Ascending aorta (tissue), 2 donors: ENCODE measurements at regions not wholly inside any gene's neighbourhood (a gene's known extent, or its start where the extent isn't known, plus 50 kb on each side); places are given as distances from the start of the nearest gene placed in this dataset.

Experiments used
- DNase-seq, 2 donors: peaks; one replicate each; pipeline ENCODE4 v3.0.0-alpha.2; 2019; ENCODE audit warnings: low spot score in 2 of 2
- H3K27ac ChIP-seq, 2 donors: fragments of 200-600 bp; sonication (generic); one replicate each; pipeline ENCODE4 v1.5.1; 2016 to 2017; ENCODE audit warnings: mild to moderate bottlenecking in 1 of 2
- H3K27me3 ChIP-seq: fragments of 200-600 bp; sonication (generic); one replicate; pipeline ENCODE4 v1.5.1; 2017
- H3K36me3 ChIP-seq, 2 donors: fragments of 200-600 bp; sonication (generic); one replicate each; pipeline ENCODE4 v1.5.1; 2016
- H3K4me1 ChIP-seq, 2 donors: fragments of 200-600 bp; sonication (generic); one replicate each; pipeline ENCODE4 v1.5.1; 2016 to 2017; ENCODE audit warnings: mild to moderate bottlenecking in 1 of 2
- H3K4me3 ChIP-seq, 2 donors: fragments of 200-600 bp; sonication (generic); one replicate each; pipeline ENCODE4 v1.5.1; 2016 to 2017; ENCODE audit warnings: mild to moderate bottlenecking in 1 of 2
- H3K9me3 ChIP-seq, 2 donors: fragments of 200-600 bp; sonication (generic); one replicate each; pipeline ENCODE4 v1.5.1; 2016
- CTCF ChIP-seq, 3 experiments: fragments of 200-600 bp in 2 of 3; fragments of 450-650 bp in 1 of 3; sonication (generic) in 2 of 3; IDR thresholded peaks; one replicate each; pipeline ENCODE4 v1.5.1; 2016 to 2019; ENCODE audit warnings: antibody characterized with exemption in 3 of 3, mild to moderate bottlenecking in 1 of 3, moderate library complexity in 1 of 3
- intact Hi-C: fragments of 100-400 bp; cut with DNase I; formaldehyde crosslinking; loops from one replicate; pipeline ENCODE4 v1.15.1; 2023

- Histone ChIP-seq H3K27ac (no peak overlapping the region), H3K36me3 (no peaks in the 10 kb centered on the region), H3K9me3 (no peaks in the 10 kb centered on the region), H3K4me1 (no peaks in the 10 kb centered on the region), H3K27me3 (no peaks in the 10 kb centered on the region), H3K4me3 (no peak overlapping the region)
- intact Hi-C loops = no loop called here
- DNase-seq = no peak
- no peak for TF ChIP-seq CTCF (IDR thresholded peaks at IDR 0.05)
Observed at GRCh38 chr3:83868909-83869567, 1089.8 kb upstream of the CADM2 start.

- Histone ChIP-seq H3K4me3 (no peak overlapping the region), H3K4me1 (no peaks in the 10 kb centered on the region), H3K36me3 (no peaks in the 10 kb centered on the region), H3K27ac (no peak overlapping the region), H3K27me3 (no peaks in the 10 kb centered on the region), H3K9me3 (no peaks in the 10 kb centered on the region)
- TF ChIP-seq CTCF (IDR thresholded peaks at IDR 0.05) = no peak
- intact Hi-C loops = no loop called here
- DNase-seq = no peak
Observed at GRCh38 chr3:83873550-83873949, 1085.2 kb upstream of the CADM2 start.

GRCh38 chr3:83877910-83878309 is 1080.9 kb upstream of the CADM2 start:
- DNase-seq = no peak

GRCh38 chr3:83882701-83883100 is 1076.1 kb upstream of the CADM2 start:
- DNase-seq = no peak
- no peak for TF ChIP-seq CTCF (IDR thresholded peaks at IDR 0.05)
- Histone ChIP-seq H3K4me1 (no peaks in the 10 kb centered on the region), H3K4me3 (no peak overlapping the region), H3K27me3 (no peaks in the 10 kb centered on the region), H3K36me3 (no peaks in the 10 kb centered on the region), H3K9me3 (no peaks in the 10 kb centered on the region), H3K27ac (no peak overlapping the region)
- intact Hi-C loops = no loop called here

More at GRCh38 chr3:83877910-83878309, 1080.9 kb upstream of the CADM2 start:
- Histone ChIP-seq H3K4me1 (no peaks in the 10 kb centered on the region), H3K27me3 (no peaks in the 10 kb centered on the region), H3K4me3 (no peak overlapping the region), H3K36me3 (no peaks in the 10 kb centered on the region), H3K9me3 (no peaks in the 10 kb centered on the region), H3K27ac (no peak overlapping the region)
- no peak for TF ChIP-seq CTCF (IDR thresholded peaks at IDR 0.05)
- intact Hi-C loops = no loop called here

GRCh38 chr3:83890039-83890762 is 1068.6 kb upstream of the CADM2 start:
- DNase-seq = no peak
- no peak for TF ChIP-seq CTCF (IDR thresholded peaks at IDR 0.05)
- Histone ChIP-seq H3K27ac (no peak overlapping the region), H3K27me3 (no peaks in the 10 kb centered on the region), H3K36me3 (no peaks in the 10 kb centered on the region), H3K9me3 (no peaks in the 10 kb centered on the region), H3K4me1 (no peaks in the 10 kb centered on the region), H3K4me3 (no peak overlapping the region)
- intact Hi-C loops = no loop called here
